HG03159 (cell line): ENCODE measurements at regions not wholly inside any gene's neighbourhood (a gene's known extent, or its start where the extent isn't known, plus 50 kb on each side); places are given as distances from the start of the nearest gene placed in this dataset.

Experiments
- ATAC-seq: cut with Tn5 transposase; IDR thresholded peaks from one replicate; pipeline ENCODE4 v1.9.1; 2021; ENCODE audit warnings: mild to moderate bottlenecking, moderate library complexity; ENCODE audit not compliant: unreplicated experiment

GRCh38 chr5:60386436-60387050 is 313.4 kb downstream of the DEPDC1B start:
- ATAC-seq, result no peak

- no peak for ATAC-seq
Observed at GRCh38 chr5:60382716-60383115, 317.2 kb downstream of the DEPDC1B start.

GRCh38 chr5:60379907-60380306 is 320.1 kb downstream of the DEPDC1B start:
- no peak for ATAC-seq

GRCh38 chr5:60377826-60378225 is 322.1 kb downstream of the DEPDC1B start:
- no peak for ATAC-seq

- no peak for ATAC-seq
Observed at GRCh38 chr5:60376860-60377259, 323.1 kb downstream of the DEPDC1B start.

- no peak for ATAC-seq
Observed at GRCh38 chr5:60374409-60374808, 325.6 kb downstream of the DEPDC1B start.

- ATAC-seq, result no peak
Observed at GRCh38 chr5:60372786-60373185, 327.2 kb downstream of the DEPDC1B start.

GRCh38 chr5:60371065-60371464 is 328.9 kb downstream of the DEPDC1B start:
- no peak for ATAC-seq

- ATAC-seq, result no peak
Observed at GRCh38 chr5:60370508-60370907, 329.5 kb downstream of the DEPDC1B start.

GRCh38 chr5:60369391-60369790 is 330.6 kb downstream of the DEPDC1B start:
- no peak for ATAC-seq

- ATAC-seq, result no peak
Observed at GRCh38 chr5:60368100-60368499, 331.9 kb downstream of the DEPDC1B start.

- ATAC-seq, result no peak
Observed at GRCh38 chr5:60366489-60366888, 333.5 kb downstream of the DEPDC1B start.

- no peak for ATAC-seq
Observed at GRCh38 chr5:60365001-60365400, 335.0 kb downstream of the DEPDC1B start.

- ATAC-seq, result no peak
Observed at GRCh38 chr5:60362158-60362557, 337.8 kb downstream of the DEPDC1B start.

GRCh38 chr5:60360355-60360754 is 339.6 kb downstream of the DEPDC1B start:
- ATAC-seq, result no peak

GRCh38 chr5:60357302-60357701 is 342.7 kb downstream of the DEPDC1B start:
- ATAC-seq, result no peak

- ATAC-seq, result no peak
Observed at GRCh38 chr5:60356745-60357144, 343.2 kb downstream of the DEPDC1B start.

GRCh38 chr5:60355181-60355580 is 344.8 kb downstream of the DEPDC1B start:
- ATAC-seq, result no peak

- no peak for ATAC-seq
Observed at GRCh38 chr5:60354311-60354710, 345.7 kb downstream of the DEPDC1B start.

- ATAC-seq, result no peak
Observed at GRCh38 chr5:60352992-60353599, 346.9 kb downstream of the DEPDC1B start.

GRCh38 chr5:60350794-60351193 is 349.2 kb downstream of the DEPDC1B start:
- ATAC-seq, result no peak

- no peak for ATAC-seq
Observed at GRCh38 chr5:60349891-60350415, 350.0 kb downstream of the DEPDC1B start.

- no peak for ATAC-seq
Observed at GRCh38 chr5:60346393-60346792, 353.6 kb downstream of the DEPDC1B start.
